GM12878 (cell line): ENCODE measurements at regions not wholly inside any gene's neighbourhood (a gene's known extent, or its start where the extent isn't known, plus 50 kb on each side); places are given as distances from the start of the nearest gene placed in this dataset.

ENCODE experiments used
- ATAC-seq: fragments of 200-7000 bp; cut with Tn5 transposase; 3 replicates; pipeline ENCODE4 v1.9.1; 2020; ENCODE audit warnings: mild to moderate bottlenecking, moderate library complexity
- BruUV-seq: library from RNA; stranded (reverse); fragments of 400-500 nt; replicated peaks from 2 replicates; lab custom pipeline; 2021; lab: Mats Ljungman, UMichigan
- CTCF ChIA-PET: fragments of 300-600 bp; sonication (Branson Sonifier 250); formaldehyde crosslinking; extraction: SDS; loops from one replicate; lab custom pipeline; 2021; ENCODE audit warnings: inconsistent platforms; lab: Yijun Ruan, JAX
- POLR2A ChIA-PET: fragments of 350-600 bp; formaldehyde crosslinking; extraction: SDS; loops from one replicate; lab custom pipeline; 2021; ENCODE audit warnings: inconsistent platforms; lab: Charles Lee
- RAD21 ChIA-PET: fragments of 300-600 bp; sonication (Branson Sonifier 250); formaldehyde crosslinking; loops from one replicate; lab custom pipeline; 2023; ENCODE audit warnings: antibody characterized with exemption; ENCODE audit not compliant: unreplicated experiment; lab: Charles Lee
- SMC1A ChIA-PET: fragments of 300-600 bp; sonication (Branson Sonifier 250); formaldehyde crosslinking; loops from one replicate; lab custom pipeline; 2023; ENCODE audit not compliant: unreplicated experiment, uncharacterized antibody; lab: Charles Lee
- DNase-seq: peaks from one replicate; pipeline ENCODE4 v3.0.0-alpha.2; 2011; ENCODE audit warnings: low read depth, low spot score
- FAIRE-seq: peaks from 3 replicates; lab custom pipeline; 2011; peaks lifted over from hg19 to GRCh38; lab: Jason Lieb, UNC
- H2AFZ ChIP-seq: 2 replicates; pipeline ENCODE4 v1.6.0; 2011; ENCODE audit warnings: low read depth, low read length, control low read depth; ENCODE audit not compliant: control insufficient read depth
- H3K27ac ChIP-seq: 2 replicates; pipeline ENCODE4 v1.5.1; 2011; ENCODE audit warnings: control low read depth; ENCODE audit not compliant: control insufficient read depth, insufficient read depth
- H3K27me3 ChIP-seq, 2 experiments: replicated peaks in 1 of 2; 2 replicates each; pipeline versions ENCODE4 v1.6.0 to v1.6.1; 2011; ENCODE audit warnings: low read length in 1 of 2; ENCODE audit not compliant: control insufficient read depth in 2 of 2, insufficient read depth in 2 of 2
- H3K36me3 ChIP-seq, 2 experiments: 2 replicates each; pipeline ENCODE4 v1.5.1; 2011; ENCODE audit warnings: low read length in 1 of 2; ENCODE audit not compliant: control insufficient read depth in 2 of 2, insufficient read depth in 2 of 2
- H3K4me1 ChIP-seq: 2 replicates; pipeline ENCODE4 v1.6.1; 2011; ENCODE audit warnings: mild to moderate bottlenecking, low read length, moderate library complexity, mixed read lengths; ENCODE audit not compliant: control insufficient read depth, insufficient read depth
- H3K4me2 ChIP-seq: 2 replicates; pipeline ENCODE4 v1.6.0; 2011; ENCODE audit warnings: control low read depth; ENCODE audit not compliant: control insufficient read depth, insufficient read depth
- H3K4me3 ChIP-seq: fragments of 200-600 bp; sonication (generic); 2 replicates; pipeline ENCODE4 v1.5.1; 2016
- H3K79me2 ChIP-seq: 2 replicates; pipeline ENCODE4 v1.6.0; 2011; ENCODE audit warnings: low read length; ENCODE audit not compliant: control insufficient read depth, insufficient read depth
- H3K9ac ChIP-seq: 2 replicates; pipeline ENCODE4 v1.8.0; 2011; ENCODE audit warnings: low read length, control low read depth, mixed read lengths; ENCODE audit not compliant: control insufficient read depth, insufficient read depth
- H3K9me3 ChIP-seq: replicated peaks from 3 replicates; pipeline ENCODE4 v1.5.1; 2011; ENCODE audit warnings: mild to moderate bottlenecking, low read length; ENCODE audit not compliant: control insufficient read depth, insufficient read depth
- H4K20me1 ChIP-seq: 2 replicates; pipeline ENCODE4 v1.6.0; 2011; ENCODE audit not compliant: control insufficient read depth, insufficient read depth
- CREM ChIP-seq: IDR thresholded peaks from 2 replicates; pipeline ENCODE4 v1.6.1; 2014; ENCODE audit warnings: antibody characterized with exemption, low read depth
- FOS ChIP-seq: IDR thresholded peaks from 3 replicates; pipeline ENCODE4 v1.6.1; 2011; ENCODE audit warnings: borderline replicate concordance; ENCODE audit not compliant: insufficient read length; ENCODE audit errors: extremely low read depth
- GABPA ChIP-seq: IDR thresholded peaks from 2 replicates; pipeline ENCODE4 v1.6.1; 2014; ENCODE audit warnings: antibody characterized with exemption, low read depth, mild to moderate bottlenecking, inconsistent platforms
- HDAC2 ChIP-seq: fragments of 200-600 bp; sonication (generic); IDR thresholded peaks from 2 replicates; pipeline ENCODE4 v1.6.1; 2017
- IKZF2 ChIP-seq, 2 experiments: fragments of 450-650 bp; IDR thresholded peaks; 2 replicates each; pipeline ENCODE4 v1.6.1; 2017; ENCODE audit warnings: mild to moderate bottlenecking in 2 of 2, moderate library complexity in 2 of 2
- JUND ChIP-seq: IDR thresholded peaks from 2 replicates; pipeline ENCODE4 v1.6.1; 2012; ENCODE audit warnings: low read depth, mild to moderate bottlenecking, low read length, improper control_type of control experiment, moderate library complexity
- NBN ChIP-seq: fragments of 450-650 bp; IDR thresholded peaks from 2 replicates; pipeline ENCODE4 v1.6.1; 2016
- NFIC ChIP-seq: IDR thresholded peaks from 2 replicates; pipeline ENCODE4 v1.6.1; 2012; ENCODE audit warnings: low read depth, mild to moderate bottlenecking, inconsistent platforms, low read length, moderate library complexity
- RFX5 ChIP-seq: IDR thresholded peaks from 2 replicates; pipeline ENCODE4 v1.6.1; 2011; ENCODE audit warnings: low read depth, low read length, improper control_type of control experiment
- SREBF1 ChIP-seq: IDR thresholded peaks from 2 replicates; pipeline ENCODE4 v1.6.1; 2012; ENCODE audit warnings: mild to moderate bottlenecking, low read length
- STAT3 ChIP-seq: IDR thresholded peaks from 2 replicates; pipeline ENCODE4 v1.6.1; 2011; ENCODE audit warnings: low read depth, low read length, improper control_type of control experiment
- TCF7 ChIP-seq: IDR thresholded peaks from 2 replicates; pipeline ENCODE4 v1.6.1; 2014; ENCODE audit warnings: antibody characterized with exemption, borderline replicate concordance
- WGBS: methylation state at CpG from one replicate; pipeline ENCODE4 v1.1.6; 2016; ENCODE audit warnings: low lambda C conversion rate; ENCODE audit not compliant: insufficient replicate concordance, insufficient coverage; ENCODE audit errors: missing lambda C conversion rate; 5-methylcytosine and 5-hydroxymethylcytosine counted together
- in situ Hi-C: fragments of 300-500 bp; cut with MboI; formaldehyde crosslinking; loops from 9 replicates; pipeline ENCODE4 v1.14.3; 2018; ENCODE audit warnings: mixed read lengths
- intact Hi-C: fragments of 100-400 bp; cut with micrococcal nuclease; formaldehyde crosslinking; loops from one replicate; pipeline ENCODE4 v1.14.2; 2022; ENCODE audit not compliant: unreplicated experiment
- TF ChIP-seq, protein P1 (sequence below): IDR thresholded peaks from 2 replicates; pipeline ENCODE4 v1.6.1; 2011; ENCODE audit warnings: borderline replicate concordance, low read depth, mild to moderate bottlenecking, moderate library complexity, mixed read lengths, low read length; ENCODE audit not compliant: insufficient read depth; ENCODE audit errors: extremely low read length

DNA sequence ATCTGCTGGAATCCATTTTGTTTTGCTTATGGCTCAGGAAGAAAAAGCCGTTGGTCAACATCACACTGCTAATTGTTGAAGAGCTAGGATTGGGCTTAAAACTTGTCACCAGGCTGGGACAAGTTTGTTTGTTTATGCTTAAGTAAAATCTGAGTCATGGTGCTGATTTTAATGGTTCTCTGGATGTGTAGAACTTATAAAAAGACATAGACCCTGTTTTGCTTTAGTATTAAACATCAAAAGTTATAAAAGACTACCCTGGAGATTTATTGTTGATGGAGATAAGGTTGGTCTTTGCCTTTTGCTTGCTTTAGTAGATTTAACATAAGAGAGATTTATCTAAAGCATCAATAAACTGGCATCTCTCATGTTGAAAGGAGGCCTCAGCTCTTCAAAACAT is 348.2 kb upstream of the GOLIM4 start:
- H3K4me3 ChIP-seq: no peak overlapping the region
- no peaks in the 10 kb centered on the region for H3K4me1 ChIP-seq
- no peak overlapping the region for H3K4me2 ChIP-seq
- POLR2A ChIA-PET: no interaction called here
- ATAC-seq (no peak), DNase-seq (no peak), FAIRE-seq (no peak)
- no peak overlapping the region for H2AFZ ChIP-seq
- no peaks in the 10 kb centered on the region for H3K36me3 ChIP-seq
- intact Hi-C loops: no loop called here
- in situ Hi-C loops: no loop called here
- H3K9me3 ChIP-seq: no peaks in the 10 kb centered on the region
- RAD21 ChIA-PET: no interaction called here
- SMC1A ChIA-PET: interaction anchor here (0.6 to 1.2 kb wide), 3 partner anchors 10 to 205 kb away, joined by 3 to 4 read pairs (median 4); no protein-coding TSS in a partner anchor
- no peak overlapping the region for H3K9ac ChIP-seq
- H3K27me3 ChIP-seq: no peaks in the 10 kb centered on the region
- CTCF ChIA-PET: interaction anchor here (0.9 kb wide), 1 partner anchor 8 kb away, joined by 3 read pairs; no protein-coding TSS in a partner anchor
- no peaks in the 10 kb centered on the region for H3K79me2 ChIP-seq
- H3K27ac ChIP-seq: no peak overlapping the region
- TF ChIP-seq NFIC (no peak), GABPA (no peak), RFX5 (no peak), IKZF2 (IDR thresholded peaks at IDR 0.05) (no peak), JUND (no peak), HDAC2 (no peak), FOS (no peak), NBN (no peak), SREBF1 (no peak), STAT3 (no peak), CREM (no peak), TCF7 (no peak)
- TF ChIP-seq, protein P1, sequence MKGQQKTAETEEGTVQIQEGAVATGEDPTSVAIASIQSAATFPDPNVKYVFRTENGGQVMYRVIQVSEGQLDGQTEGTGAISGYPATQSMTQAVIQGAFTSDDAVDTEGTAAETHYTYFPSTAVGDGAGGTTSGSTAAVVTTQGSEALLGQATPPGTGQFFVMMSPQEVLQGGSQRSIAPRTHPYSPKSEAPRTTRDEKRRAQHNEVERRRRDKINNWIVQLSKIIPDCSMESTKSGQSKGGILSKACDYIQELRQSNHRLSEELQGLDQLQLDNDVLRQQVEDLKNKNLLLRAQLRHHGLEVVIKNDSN: no peak
- H4K20me1 ChIP-seq: no peaks in the 10 kb centered on the region
- WGBS: 0% methylated on average over 1 of the region's 1 CpG
- BruUV-seq: no TSS peak
